Lower leg skin (tissue), 4 donors: ENCODE measurements at regions not wholly inside any gene's neighbourhood (a gene's known extent, or its start where the extent isn't known, plus 50 kb on each side); places are given as distances from the start of the nearest gene placed in this dataset.

Experiments
- DNase-seq, 2 donors: peaks; one replicate each; pipeline ENCODE4 v3.0.0-alpha.2; 2019; ENCODE audit warnings: low spot score in 2 of 2
- H3K4me3 ChIP-seq: fragments of 200-600 bp; sonication (generic); 2 replicates; pipeline ENCODE4 v1.5.1; 2017; ENCODE audit warnings: mild to moderate bottlenecking, low read depth; ENCODE audit not compliant: poor library complexity, severe bottlenecking
- CTCF ChIP-seq, 3 donors: fragments of 450-650 bp; IDR thresholded peaks; one replicate each; pipeline ENCODE4 v1.5.1; 2016; ENCODE audit warnings: antibody characterized with exemption in 3 of 3, mild to moderate bottlenecking in 3 of 3, moderate library complexity in 2 of 3
- POLR2A ChIP-seq, 2 donors: fragments of 450-650 bp; IDR thresholded peaks; one replicate each; pipeline ENCODE4 v1.6.1; 2016 to 2017; ENCODE audit warnings: antibody characterized with exemption in 2 of 2, mild to moderate bottlenecking in 1 of 2, moderate library complexity in 1 of 2
- WGBS, 2 donors: methylation state at CpG; one replicate each; pipeline ENCODE4 v1.1.5; 2018; 5-methylcytosine and 5-hydroxymethylcytosine counted together
- intact Hi-C: fragments of 100-400 bp; cut with DNase I; formaldehyde crosslinking; loops from one replicate; pipeline ENCODE4 v1.15.0; 2023; ENCODE audit warnings: low total_unique reads

- intact Hi-C loops: no loop called here
- TF ChIP-seq POLR2A (IDR thresholded peaks at IDR 0.05) (no peak), CTCF (IDR thresholded peaks at IDR 0.05) (no peak)
- H3K4me3 ChIP-seq: no peak overlapping the region
- no peak for DNase-seq
- WGBS, 2 donors: 47 to 51% methylated on average over 14 of the region's 14 CpGs
Observed at GRCh38 chr1:30103708-30104411, 619.5 kb downstream of the MATN1 start.

- TF ChIP-seq CTCF (IDR thresholded peaks at IDR 0.05): no peak
- no peak for TF ChIP-seq POLR2A (IDR thresholded peaks at IDR 0.05)
- WGBS, 2 donors: 89% methylated on average over 7 of the region's 7 CpGs
- H3K4me3 ChIP-seq: no peak overlapping the region
- intact Hi-C loops: no loop called here
- no peak for DNase-seq
Observed at GRCh38 chr1:30102605-30103004, 620.8 kb downstream of the MATN1 start.

DNA sequence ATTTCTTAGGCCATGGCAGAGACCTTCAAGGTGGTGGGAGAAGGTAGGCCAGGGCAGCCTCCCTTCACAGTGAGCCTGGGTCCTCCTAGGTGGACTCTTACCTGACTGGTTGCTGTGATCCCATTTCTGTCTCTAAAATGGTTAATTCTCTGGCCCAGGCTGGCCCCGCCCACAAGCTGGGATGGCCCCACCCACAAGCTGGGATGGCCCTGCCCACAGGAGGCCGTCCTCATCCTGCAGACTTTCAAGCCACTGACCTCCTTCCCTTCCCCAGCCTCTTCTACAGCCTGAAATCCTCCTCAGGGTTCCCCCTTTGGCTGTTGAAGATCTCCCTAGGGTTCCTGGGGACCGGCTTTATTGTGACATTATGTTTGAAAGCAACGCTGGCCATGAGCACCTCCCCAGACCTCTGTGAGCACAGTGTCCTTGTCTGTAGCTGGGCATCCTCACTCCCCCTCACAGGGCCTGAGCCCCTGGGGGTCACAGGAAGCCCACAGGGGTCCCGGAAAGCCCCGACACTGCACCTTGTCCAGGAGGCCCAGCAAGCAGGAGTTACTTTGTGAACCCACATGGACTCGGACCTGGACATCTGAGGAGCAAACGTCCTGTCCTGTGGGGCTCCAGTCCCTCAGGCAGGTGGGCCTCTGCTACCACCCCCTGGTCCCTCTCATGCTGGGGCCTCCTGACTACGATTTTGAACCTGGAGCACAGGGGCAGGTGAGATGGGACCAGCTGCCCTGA lies 621.7 kb downstream of the MATN1 start:
- intact Hi-C loops: no loop called here
- H3K4me3 ChIP-seq: no peak overlapping the region
- 46 to 51% methylated on average over 9 of the region's 9 CpGs for WGBS, 2 donors
- TF ChIP-seq CTCF (IDR thresholded peaks at IDR 0.05): no peak
- TF ChIP-seq POLR2A (IDR thresholded peaks at IDR 0.05): no peak
- DNase-seq: no peak

DNA sequence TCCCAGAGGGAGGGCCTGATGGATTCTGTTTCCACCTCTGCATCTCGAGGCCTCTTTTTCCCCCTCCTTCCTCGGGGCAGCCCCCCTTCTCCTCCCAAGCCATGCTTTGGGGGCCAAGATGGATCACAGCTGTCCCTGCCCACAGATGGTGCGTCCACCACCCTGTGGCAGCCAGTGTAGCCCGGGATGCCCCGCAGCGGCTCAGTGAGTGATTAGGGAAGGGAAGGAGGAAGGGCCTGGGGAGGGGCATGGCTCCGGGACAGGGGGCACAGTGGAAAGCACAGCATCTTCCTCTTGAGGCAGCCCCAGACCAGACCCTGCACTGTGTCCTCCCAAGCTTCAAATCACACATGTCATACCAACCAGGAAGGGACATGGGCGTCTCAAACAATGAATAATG lies 622.4 kb downstream of the MATN1 start:
- no peak for DNase-seq
- no peak overlapping the region for H3K4me3 ChIP-seq
- intact Hi-C loops: no loop called here
- TF ChIP-seq CTCF (IDR thresholded peaks at IDR 0.05) (no peak), POLR2A (IDR thresholded peaks at IDR 0.05) (no peak)
- 25 to 38% methylated on average over 8 of the region's 8 CpGs for WGBS, 2 donors

GRCh38 chr1:30100524-30100862 lies 622.9 kb downstream of the MATN1 start:
- DNase-seq: no peak
- WGBS, 2 donors: 56 to 83% methylated on average over 1 to 4 of the region's 4 CpGs
- no peak for TF ChIP-seq POLR2A (IDR thresholded peaks at IDR 0.05)
- TF ChIP-seq CTCF (IDR thresholded peaks at IDR 0.05): no peak
- no peak overlapping the region for H3K4me3 ChIP-seq
- intact Hi-C loops: no loop called here
